ENCODE measurements at regions not wholly inside any gene's neighbourhood (a gene's known extent, or its start where the extent isn't known, plus 50 kb on each side); places are given as distances from the start of the nearest gene placed in this dataset.

- TF ChIP-seq POLR2AphosphoS5 (IDR thresholded peaks at IDR 0.05; ENCODE audit: low read depth, low read length) (no peak), POLR2A (IDR thresholded peaks at IDR 0.05; ENCODE audit: low read depth, low read length) (no peak), TAF1 (IDR thresholded peaks at IDR 0.05; ENCODE audit: borderline replicate concordance, low read depth, low read length) (no peak)
These were observed 89.1 kb upstream of the SP4 start for GRCh38 chr7:21338728-21339164.
